GM12878 (cell line): ENCODE measurements at regions not wholly inside any gene's neighbourhood (a gene's known extent, or its start where the extent isn't known, plus 50 kb on each side); places are given as distances from the start of the nearest gene placed in this dataset.
"Not testable (repeated sequence)": the region's sequence is repeated elsewhere in the genome, so short reads cannot be mapped to it uniquely, and the experiment has no call there.

Source experiments
- ATAC-seq: fragments of 200-7000 bp; cut with Tn5 transposase; 3 replicates; pipeline ENCODE4 v1.9.1; 2020; ENCODE audit warnings: mild to moderate bottlenecking, moderate library complexity
- BruUV-seq: library from RNA; stranded (reverse); fragments of 400-500 nt; replicated peaks from 2 replicates; lab custom pipeline; 2021; lab: Mats Ljungman, UMichigan
- CTCF ChIA-PET: fragments of 300-600 bp; sonication (Branson Sonifier 250); formaldehyde crosslinking; extraction: SDS; loops from one replicate; lab custom pipeline; 2021; ENCODE audit warnings: inconsistent platforms; lab: Yijun Ruan, JAX
- POLR2A ChIA-PET: fragments of 350-600 bp; formaldehyde crosslinking; extraction: SDS; loops from one replicate; lab custom pipeline; 2021; ENCODE audit warnings: inconsistent platforms; lab: Charles Lee
- RAD21 ChIA-PET: fragments of 300-600 bp; sonication (Branson Sonifier 250); formaldehyde crosslinking; loops from one replicate; lab custom pipeline; 2023; ENCODE audit warnings: antibody characterized with exemption; ENCODE audit not compliant: unreplicated experiment; lab: Charles Lee
- SMC1A ChIA-PET: fragments of 300-600 bp; sonication (Branson Sonifier 250); formaldehyde crosslinking; loops from one replicate; lab custom pipeline; 2023; ENCODE audit not compliant: unreplicated experiment, uncharacterized antibody; lab: Charles Lee
- DNase-seq: peaks from one replicate; pipeline ENCODE4 v3.0.0-alpha.2; 2011; ENCODE audit warnings: low read depth, low spot score
- FAIRE-seq: peaks from 3 replicates; lab custom pipeline; 2011; peaks lifted over from hg19 to GRCh38; lab: Jason Lieb, UNC
- H2AFZ ChIP-seq: 2 replicates; pipeline ENCODE4 v1.6.0; 2011; ENCODE audit warnings: low read depth, low read length, control low read depth; ENCODE audit not compliant: control insufficient read depth
- H3K27ac ChIP-seq: 2 replicates; pipeline ENCODE4 v1.5.1; 2011; ENCODE audit warnings: control low read depth; ENCODE audit not compliant: control insufficient read depth, insufficient read depth
- H3K27me3 ChIP-seq, 2 experiments: replicated peaks in 1 of 2; 2 replicates each; pipeline versions ENCODE4 v1.6.0 to v1.6.1; 2011; ENCODE audit warnings: low read length in 1 of 2; ENCODE audit not compliant: control insufficient read depth in 2 of 2, insufficient read depth in 2 of 2
- H3K36me3 ChIP-seq, 2 experiments: 2 replicates each; pipeline ENCODE4 v1.5.1; 2011; ENCODE audit warnings: low read length in 1 of 2; ENCODE audit not compliant: control insufficient read depth in 2 of 2, insufficient read depth in 2 of 2
- H3K4me1 ChIP-seq: 2 replicates; pipeline ENCODE4 v1.6.1; 2011; ENCODE audit warnings: mild to moderate bottlenecking, low read length, moderate library complexity, mixed read lengths; ENCODE audit not compliant: control insufficient read depth, insufficient read depth
- H3K4me2 ChIP-seq: 2 replicates; pipeline ENCODE4 v1.6.0; 2011; ENCODE audit warnings: control low read depth; ENCODE audit not compliant: control insufficient read depth, insufficient read depth
- H3K4me3 ChIP-seq: fragments of 200-600 bp; sonication (generic); 2 replicates; pipeline ENCODE4 v1.5.1; 2016
- H3K79me2 ChIP-seq: 2 replicates; pipeline ENCODE4 v1.6.0; 2011; ENCODE audit warnings: low read length; ENCODE audit not compliant: control insufficient read depth, insufficient read depth
- H3K9ac ChIP-seq: 2 replicates; pipeline ENCODE4 v1.8.0; 2011; ENCODE audit warnings: low read length, control low read depth, mixed read lengths; ENCODE audit not compliant: control insufficient read depth, insufficient read depth
- H3K9me3 ChIP-seq: replicated peaks from 3 replicates; pipeline ENCODE4 v1.5.1; 2011; ENCODE audit warnings: mild to moderate bottlenecking, low read length; ENCODE audit not compliant: control insufficient read depth, insufficient read depth
- H4K20me1 ChIP-seq: 2 replicates; pipeline ENCODE4 v1.6.0; 2011; ENCODE audit not compliant: control insufficient read depth, insufficient read depth
- IKZF1 ChIP-seq: fragments of 450-650 bp; conservative IDR thresholded peaks from 2 replicates; pipeline ENCODE4 v1.6.1; 2017; ENCODE audit warnings: antibody characterized with exemption, mild to moderate bottlenecking
- MXI1 ChIP-seq: fragments of 150-350 bp; IDR thresholded peaks from 2 replicates; pipeline ENCODE4 v1.6.1; 2011; ENCODE audit warnings: low read depth, mild to moderate bottlenecking, inconsistent platforms, low read length, improper control_type of control experiment
- SMAD5 ChIP-seq: IDR thresholded peaks from 2 replicates; pipeline ENCODE4 v1.6.1; 2016; ENCODE audit warnings: antibody characterized with exemption, low read depth
- WGBS: methylation state at CpG from one replicate; pipeline ENCODE4 v1.1.6; 2016; ENCODE audit warnings: low lambda C conversion rate; ENCODE audit not compliant: insufficient replicate concordance, insufficient coverage; ENCODE audit errors: missing lambda C conversion rate; 5-methylcytosine and 5-hydroxymethylcytosine counted together
- in situ Hi-C: fragments of 300-500 bp; cut with MboI; formaldehyde crosslinking; loops from 9 replicates; pipeline ENCODE4 v1.14.3; 2018; ENCODE audit warnings: mixed read lengths
- intact Hi-C: fragments of 100-400 bp; cut with micrococcal nuclease; formaldehyde crosslinking; loops from one replicate; pipeline ENCODE4 v1.14.2; 2022; ENCODE audit not compliant: unreplicated experiment
- TF ChIP-seq, protein P1 (sequence below): fragments of 450-650 bp; IDR thresholded peaks from 2 replicates; pipeline ENCODE4 v1.6.1; 2017; ENCODE audit warnings: mild to moderate bottlenecking, moderate library complexity
- TF ChIP-seq, protein P2 (sequence below): fragments of 450-650 bp; formaldehyde crosslinking; IDR thresholded peaks from 2 replicates; pipeline ENCODE4 v1.4.0; 2022; ENCODE audit warnings: mild to moderate bottlenecking, moderate library complexity
- TF ChIP-seq, protein P3 (sequence below): IDR thresholded peaks from 2 replicates; pipeline ENCODE4 v1.6.1; 2012; ENCODE audit warnings: mild to moderate bottlenecking, low read depth, low read length

DNA sequence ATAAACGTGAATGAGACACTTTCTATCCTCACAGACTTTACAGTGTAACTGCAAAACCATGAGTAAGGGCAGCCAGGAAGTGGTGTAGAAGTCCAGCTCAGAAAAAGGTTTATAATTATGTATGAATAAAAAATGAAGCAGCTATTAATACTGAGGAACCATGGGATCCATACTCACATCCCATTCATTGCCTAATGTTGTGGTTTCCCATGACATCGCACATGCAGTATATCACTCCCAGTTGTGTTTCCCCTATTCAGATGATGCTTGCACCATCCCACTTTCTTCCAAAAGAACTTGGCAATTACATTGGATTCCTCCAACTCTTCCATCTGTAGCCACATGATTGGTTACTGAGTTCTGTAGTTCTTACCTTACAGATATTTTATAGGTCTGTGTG is 74.5 kb upstream of the SEMA3D start:
- H2AFZ ChIP-seq = no peak overlapping the region
- no peaks in the 10 kb centered on the region for H4K20me1 ChIP-seq
- H3K4me2 ChIP-seq = no peak overlapping the region
- ATAC-seq (no peak), DNase-seq (no peak), FAIRE-seq (no peak)
- H3K27ac ChIP-seq = no peak overlapping the region
- ChIA-PET RAD21 (no interaction called here), POLR2A (no interaction called here), SMC1A (no interaction called here), CTCF (no interaction called here)
- no peak overlapping the region for H3K4me3 ChIP-seq
- H3K36me3 ChIP-seq = no peaks in the 10 kb centered on the region
- TF ChIP-seq, protein P1, sequence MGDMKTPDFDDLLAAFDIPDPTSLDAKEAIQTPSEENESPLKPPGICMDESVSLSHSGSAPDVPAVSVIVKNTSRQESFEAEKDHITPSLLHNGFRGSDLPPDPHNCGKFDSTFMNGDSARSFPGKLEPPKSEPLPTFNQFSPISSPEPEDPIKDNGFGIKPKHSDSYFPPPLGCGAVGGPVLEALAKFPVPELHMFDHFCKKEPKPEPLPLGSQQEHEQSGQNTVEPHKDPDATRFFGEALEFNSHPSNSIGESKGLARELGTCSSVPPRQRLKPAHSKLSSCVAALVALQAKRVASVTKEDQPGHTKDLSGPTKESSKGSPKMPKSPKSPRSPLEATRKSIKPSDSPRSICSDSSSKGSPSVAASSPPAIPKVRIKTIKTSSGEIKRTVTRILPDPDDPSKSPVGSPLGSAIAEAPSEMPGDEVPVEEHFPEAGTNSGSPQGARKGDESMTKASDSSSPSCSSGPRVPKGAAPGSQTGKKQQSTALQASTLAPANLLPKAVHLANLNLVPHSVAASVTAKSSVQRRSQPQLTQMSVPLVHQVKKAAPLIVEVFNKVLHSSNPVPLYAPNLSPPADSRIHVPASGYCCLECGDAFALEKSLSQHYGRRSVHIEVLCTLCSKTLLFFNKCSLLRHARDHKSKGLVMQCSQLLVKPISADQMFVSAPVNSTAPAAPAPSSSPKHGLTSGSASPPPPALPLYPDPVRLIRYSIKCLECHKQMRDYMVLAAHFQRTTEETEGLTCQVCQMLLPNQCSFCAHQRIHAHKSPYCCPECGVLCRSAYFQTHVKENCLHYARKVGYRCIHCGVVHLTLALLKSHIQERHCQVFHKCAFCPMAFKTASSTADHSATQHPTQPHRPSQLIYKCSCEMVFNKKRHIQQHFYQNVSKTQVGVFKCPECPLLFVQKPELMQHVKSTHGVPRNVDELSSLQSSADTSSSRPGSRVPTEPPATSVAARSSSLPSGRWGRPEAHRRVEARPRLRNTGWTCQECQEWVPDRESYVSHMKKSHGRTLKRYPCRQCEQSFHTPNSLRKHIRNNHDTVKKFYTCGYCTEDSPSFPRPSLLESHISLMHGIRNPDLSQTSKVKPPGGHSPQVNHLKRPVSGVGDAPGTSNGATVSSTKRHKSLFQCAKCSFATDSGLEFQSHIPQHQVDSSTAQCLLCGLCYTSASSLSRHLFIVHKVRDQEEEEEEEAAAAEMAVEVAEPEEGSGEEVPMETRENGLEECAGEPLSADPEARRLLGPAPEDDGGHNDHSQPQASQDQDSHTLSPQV = no peak
- TF ChIP-seq MXI1 (no peak), IKZF1 (no peak), SMAD5 (no peak)
- TF ChIP-seq, protein P2, sequence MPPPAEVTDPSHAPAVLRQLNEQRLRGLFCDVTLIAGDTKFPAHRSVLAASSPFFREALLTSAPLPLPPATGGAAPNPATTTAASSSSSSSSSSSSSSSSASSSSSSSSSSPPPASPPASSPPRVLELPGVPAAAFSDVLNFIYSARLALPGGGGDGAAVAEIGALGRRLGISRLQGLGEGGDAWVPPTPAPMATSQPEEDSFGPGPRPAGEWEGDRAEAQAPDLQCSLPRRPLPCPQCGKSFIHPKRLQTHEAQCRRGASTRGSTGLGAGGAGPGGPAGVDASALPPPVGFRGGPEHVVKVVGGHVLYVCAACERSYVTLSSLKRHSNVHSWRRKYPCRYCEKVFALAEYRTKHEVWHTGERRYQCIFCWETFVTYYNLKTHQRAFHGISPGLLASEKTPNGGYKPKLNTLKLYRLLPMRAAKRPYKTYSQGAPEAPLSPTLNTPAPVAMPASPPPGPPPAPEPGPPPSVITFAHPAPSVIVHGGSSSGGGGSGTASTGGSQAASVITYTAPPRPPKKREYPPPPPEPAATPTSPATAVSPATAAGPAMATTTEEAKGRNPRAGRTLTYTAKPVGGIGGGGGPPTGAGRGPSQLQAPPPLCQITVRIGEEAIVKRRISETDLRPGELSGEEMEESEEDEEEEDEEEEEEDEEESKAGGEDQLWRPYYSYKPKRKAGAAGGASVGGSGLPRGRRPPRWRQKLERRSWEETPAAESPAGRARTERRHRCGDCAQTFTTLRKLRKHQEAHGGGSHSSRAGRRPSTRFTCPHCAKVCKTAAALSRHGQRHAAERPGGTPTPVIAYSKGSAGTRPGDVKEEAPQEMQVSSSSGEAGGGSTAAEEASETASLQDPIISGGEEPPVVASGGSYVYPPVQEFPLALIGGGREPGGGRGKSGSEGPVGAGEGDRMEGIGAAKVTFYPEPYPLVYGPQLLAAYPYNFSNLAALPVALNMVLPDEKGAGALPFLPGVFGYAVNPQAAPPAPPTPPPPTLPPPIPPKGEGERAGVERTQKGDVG = no peak
- TF ChIP-seq, protein P3, sequence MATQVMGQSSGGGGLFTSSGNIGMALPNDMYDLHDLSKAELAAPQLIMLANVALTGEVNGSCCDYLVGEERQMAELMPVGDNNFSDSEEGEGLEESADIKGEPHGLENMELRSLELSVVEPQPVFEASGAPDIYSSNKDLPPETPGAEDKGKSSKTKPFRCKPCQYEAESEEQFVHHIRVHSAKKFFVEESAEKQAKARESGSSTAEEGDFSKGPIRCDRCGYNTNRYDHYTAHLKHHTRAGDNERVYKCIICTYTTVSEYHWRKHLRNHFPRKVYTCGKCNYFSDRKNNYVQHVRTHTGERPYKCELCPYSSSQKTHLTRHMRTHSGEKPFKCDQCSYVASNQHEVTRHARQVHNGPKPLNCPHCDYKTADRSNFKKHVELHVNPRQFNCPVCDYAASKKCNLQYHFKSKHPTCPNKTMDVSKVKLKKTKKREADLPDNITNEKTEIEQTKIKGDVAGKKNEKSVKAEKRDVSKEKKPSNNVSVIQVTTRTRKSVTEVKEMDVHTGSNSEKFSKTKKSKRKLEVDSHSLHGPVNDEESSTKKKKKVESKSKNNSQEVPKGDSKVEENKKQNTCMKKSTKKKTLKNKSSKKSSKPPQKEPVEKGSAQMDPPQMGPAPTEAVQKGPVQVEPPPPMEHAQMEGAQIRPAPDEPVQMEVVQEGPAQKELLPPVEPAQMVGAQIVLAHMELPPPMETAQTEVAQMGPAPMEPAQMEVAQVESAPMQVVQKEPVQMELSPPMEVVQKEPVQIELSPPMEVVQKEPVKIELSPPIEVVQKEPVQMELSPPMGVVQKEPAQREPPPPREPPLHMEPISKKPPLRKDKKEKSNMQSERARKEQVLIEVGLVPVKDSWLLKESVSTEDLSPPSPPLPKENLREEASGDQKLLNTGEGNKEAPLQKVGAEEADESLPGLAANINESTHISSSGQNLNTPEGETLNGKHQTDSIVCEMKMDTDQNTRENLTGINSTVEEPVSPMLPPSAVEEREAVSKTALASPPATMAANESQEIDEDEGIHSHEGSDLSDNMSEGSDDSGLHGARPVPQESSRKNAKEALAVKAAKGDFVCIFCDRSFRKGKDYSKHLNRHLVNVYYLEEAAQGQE = no peak
- H3K9me3 ChIP-seq = no peaks in the 10 kb centered on the region
- no peaks in the 10 kb centered on the region for H3K79me2 ChIP-seq
- H3K9ac ChIP-seq = no peak overlapping the region
- WGBS = 44% methylated on average over 2 of the region's 2 CpGs
- intact Hi-C loops (no loop called here), in situ Hi-C loops (no loop called here)
- no peaks in the 10 kb centered on the region for H3K4me1 ChIP-seq
- H3K27me3 ChIP-seq = no peaks in the 10 kb centered on the region
- BruUV-seq = no TSS peak

DNA sequence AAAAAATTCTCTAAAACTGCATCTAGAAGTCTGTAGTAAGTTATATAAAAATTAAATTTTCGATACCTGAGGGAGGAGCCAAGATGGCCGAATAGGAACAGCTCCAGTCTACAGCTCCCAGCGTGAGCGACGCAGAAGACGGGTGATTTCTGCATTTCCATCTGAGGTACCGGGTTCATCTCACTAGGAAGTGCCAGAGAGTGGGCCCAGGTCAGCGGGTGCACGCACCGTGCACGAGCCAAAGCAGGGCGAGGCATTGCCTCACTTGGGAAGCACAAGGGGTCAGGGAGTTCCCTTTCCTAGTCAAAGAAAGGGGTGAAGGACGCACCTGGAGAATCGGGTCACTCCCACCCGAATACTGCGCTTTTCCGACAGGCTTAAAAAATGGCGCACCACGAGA is 62.9 kb upstream of the SEMA3D start:
- H3K36me3 ChIP-seq, H3K9me3 ChIP-seq, RAD21 ChIA-PET, CTCF ChIA-PET, DNase-seq, H4K20me1 ChIP-seq, H3K79me2 ChIP-seq, H3K4me3 ChIP-seq, SMC1A ChIA-PET, H3K27me3 ChIP-seq, H3K9ac ChIP-seq, FAIRE-seq, BruUV-seq, intact Hi-C loops, H2AFZ ChIP-seq, H3K27ac ChIP-seq, POLR2A ChIA-PET, in situ Hi-C loops, ATAC-seq, H3K4me1 ChIP-seq, H3K4me2 ChIP-seq: not testable (repeated sequence)
- WGBS = 78% methylated on average over 17 of the region's 19 CpGs
